Suprapubic skin (tissue), 4 donors: ENCODE measurements at regions not wholly inside any gene's neighbourhood (a gene's known extent, or its start where the extent isn't known, plus 50 kb on each side); places are given as distances from the start of the nearest gene placed in this dataset.

Source experiments
- DNase-seq, 2 donors: peaks; one replicate each; pipeline ENCODE4 v3.0.0-alpha.2; 2019; ENCODE audit warnings: low spot score in 2 of 2
- H3K27ac ChIP-seq: fragments of 200-600 bp; sonication (generic); one replicate; pipeline ENCODE4 v1.5.1; 2019
- H3K27me3 ChIP-seq: fragments of 200-600 bp; sonication (generic); one replicate; pipeline ENCODE4 v1.5.1; 2019
- H3K36me3 ChIP-seq: fragments of 200-600 bp; sonication (generic); one replicate; pipeline ENCODE4 v1.5.1; 2019
- H3K4me1 ChIP-seq: fragments of 200-600 bp; sonication (generic); one replicate; pipeline ENCODE4 v1.5.1; 2019
- H3K4me3 ChIP-seq: fragments of 200-600 bp; sonication (generic); one replicate; pipeline ENCODE4 v1.5.1; 2019; ENCODE audit warnings: mild to moderate bottlenecking
- H3K9me3 ChIP-seq: fragments of 200-600 bp; sonication (generic); one replicate; pipeline ENCODE4 v1.5.1; 2019
- EP300 ChIP-seq: sonication (generic); formaldehyde crosslinking; IDR thresholded peaks from one replicate; pipeline ENCODE4 v1.6.1; 2017; ENCODE audit warnings: antibody characterized with exemption
- POLR2A ChIP-seq, 2 donors: fragments of 450-650 bp; IDR thresholded peaks; one replicate each; pipeline ENCODE4 v1.6.1; 2017; ENCODE audit warnings: antibody characterized with exemption in 2 of 2, mild to moderate bottlenecking in 2 of 2, moderate library complexity in 2 of 2
- POLR2AphosphoS5 ChIP-seq, 3 donors: sonication (generic); formaldehyde crosslinking; IDR thresholded peaks; one replicate each; pipeline ENCODE4 v1.6.1; 2017; ENCODE audit warnings: antibody characterized with exemption in 3 of 3
- WGBS: methylation state at CpG from one replicate; pipeline ENCODE4 v1.1.5; 2018; 5-methylcytosine and 5-hydroxymethylcytosine counted together
- TF ChIP-seq, protein P1 (sequence below), 2 donors: fragments of 200-600 bp in 1 of 2; fragments of 450-650 bp in 1 of 2; sonication (generic) in 1 of 2; IDR thresholded peaks; one replicate each; pipeline ENCODE4 v1.5.1; 2016 to 2019; ENCODE audit warnings: antibody characterized with exemption in 2 of 2, mild to moderate bottlenecking in 1 of 2, moderate library complexity in 1 of 2

DNA sequence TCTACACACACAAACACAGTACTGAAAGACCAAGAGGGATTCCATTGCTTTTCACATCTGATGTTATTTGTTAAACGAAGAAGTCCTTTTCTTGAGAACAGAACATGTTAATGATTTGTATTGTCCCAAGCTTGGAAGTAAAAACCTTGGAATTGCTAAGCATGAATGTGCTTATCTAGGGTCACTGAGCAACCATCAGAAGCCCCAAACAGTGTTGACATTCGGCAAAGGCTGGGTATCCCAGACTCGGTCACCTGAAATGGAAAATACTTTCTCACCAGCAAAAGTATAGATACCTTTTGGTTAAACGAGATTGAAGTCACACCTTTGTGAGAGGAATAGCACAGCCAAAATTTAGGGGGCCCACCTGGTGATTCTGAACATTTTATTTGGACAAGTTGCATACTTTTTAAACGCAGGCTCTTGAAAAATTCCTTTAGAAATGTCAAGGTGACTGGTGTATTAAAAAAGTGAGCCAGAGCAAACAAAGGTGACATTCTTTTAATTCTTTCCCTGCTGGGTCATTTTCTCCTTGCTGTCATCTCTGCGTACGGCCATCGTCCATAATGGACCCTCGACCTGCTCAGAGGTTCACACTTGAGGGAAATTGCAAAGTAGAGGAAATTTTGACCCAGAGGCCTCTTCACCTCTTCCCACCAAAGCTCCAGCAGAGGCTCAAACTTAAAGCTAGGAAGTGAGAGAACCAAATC lies 95.8 kb upstream of the FOXA2 start:
- Histone ChIP-seq H3K27ac (no peak overlapping the region), H3K4me3 (no peak overlapping the region), H3K4me1 (no peaks in the 10 kb centered on the region), H3K9me3 (no peaks in the 10 kb centered on the region), H3K27me3 (peaks cover 22% of the 10 kb centered on the region), H3K36me3 (no peaks in the 10 kb centered on the region)
- TF ChIP-seq, protein P1, sequence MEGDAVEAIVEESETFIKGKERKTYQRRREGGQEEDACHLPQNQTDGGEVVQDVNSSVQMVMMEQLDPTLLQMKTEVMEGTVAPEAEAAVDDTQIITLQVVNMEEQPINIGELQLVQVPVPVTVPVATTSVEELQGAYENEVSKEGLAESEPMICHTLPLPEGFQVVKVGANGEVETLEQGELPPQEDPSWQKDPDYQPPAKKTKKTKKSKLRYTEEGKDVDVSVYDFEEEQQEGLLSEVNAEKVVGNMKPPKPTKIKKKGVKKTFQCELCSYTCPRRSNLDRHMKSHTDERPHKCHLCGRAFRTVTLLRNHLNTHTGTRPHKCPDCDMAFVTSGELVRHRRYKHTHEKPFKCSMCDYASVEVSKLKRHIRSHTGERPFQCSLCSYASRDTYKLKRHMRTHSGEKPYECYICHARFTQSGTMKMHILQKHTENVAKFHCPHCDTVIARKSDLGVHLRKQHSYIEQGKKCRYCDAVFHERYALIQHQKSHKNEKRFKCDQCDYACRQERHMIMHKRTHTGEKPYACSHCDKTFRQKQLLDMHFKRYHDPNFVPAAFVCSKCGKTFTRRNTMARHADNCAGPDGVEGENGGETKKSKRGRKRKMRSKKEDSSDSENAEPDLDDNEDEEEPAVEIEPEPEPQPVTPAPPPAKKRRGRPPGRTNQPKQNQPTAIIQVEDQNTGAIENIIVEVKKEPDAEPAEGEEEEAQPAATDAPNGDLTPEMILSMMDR (IDR thresholded peaks at IDR 0.05), result no peak
- TF ChIP-seq EP300 (no peak), POLR2A (IDR thresholded peaks at IDR 0.05) (no peak), POLR2AphosphoS5 (IDR thresholded peaks at IDR 0.05) (no peak)
- WGBS, result 69% methylated on average over 9 of the region's 9 CpGs
- no peak for DNase-seq

DNA sequence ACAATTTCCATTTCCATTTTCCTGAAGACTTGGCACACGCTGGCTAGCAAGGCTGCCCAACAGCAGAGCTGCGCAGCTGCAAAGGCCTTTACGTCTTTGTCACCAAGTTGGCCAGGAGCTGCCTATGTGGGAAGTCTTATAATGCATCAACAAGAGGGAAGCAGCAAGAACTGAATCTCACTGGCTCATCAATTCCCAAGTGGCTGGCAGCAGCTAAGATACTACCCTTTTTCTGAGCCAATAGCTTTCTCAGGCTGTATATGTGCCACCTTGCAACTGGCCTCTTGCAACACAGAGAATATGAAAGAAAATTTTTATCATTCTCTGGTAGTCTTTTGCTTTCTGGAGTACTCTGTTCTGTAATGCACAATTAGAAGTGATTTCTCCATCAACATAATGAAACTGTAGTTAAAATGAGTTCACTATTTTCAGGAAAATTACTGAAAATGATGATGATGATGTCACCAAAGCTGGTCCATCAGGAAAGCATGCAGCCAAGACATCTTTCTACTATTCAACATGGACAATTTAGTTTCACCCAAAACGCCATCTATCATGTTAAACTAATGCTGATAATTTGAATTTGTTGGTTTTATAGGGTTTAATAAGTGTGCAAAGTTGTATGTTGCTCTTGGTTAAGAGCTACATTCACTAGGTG lies 97.3 kb upstream of the FOXA2 start:
- no peak for DNase-seq
- no peak overlapping the region for H3K27ac ChIP-seq

DNA sequence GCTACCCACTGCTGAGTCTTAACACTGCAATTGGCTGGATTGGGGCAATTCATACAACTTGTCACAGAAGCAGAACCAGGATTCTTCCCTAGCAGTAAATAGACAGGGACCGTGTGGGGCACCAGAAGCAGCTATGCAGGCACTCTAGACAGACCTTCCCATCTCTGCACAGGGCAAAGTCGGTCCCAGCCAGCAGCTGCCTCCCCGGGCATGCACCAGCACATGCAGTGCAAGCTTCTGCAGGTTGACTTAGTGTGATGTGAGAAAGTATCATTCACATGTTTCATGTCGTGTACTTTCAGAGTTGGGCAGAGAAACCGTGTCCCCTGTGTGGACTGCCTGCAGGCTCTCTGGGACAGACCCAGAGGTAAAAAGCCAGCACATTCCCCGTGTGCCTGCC lies 98.0 kb upstream of the FOXA2 start:
- Histone ChIP-seq H3K9me3 (no peaks in the 10 kb centered on the region), H3K36me3 (no peaks in the 10 kb centered on the region), H3K27me3 (peaks cover 16% of the 10 kb centered on the region), H3K4me1 (no peaks in the 10 kb centered on the region), H3K27ac (no peak overlapping the region), H3K4me3 (no peak overlapping the region)
- TF ChIP-seq POLR2AphosphoS5 (IDR thresholded peaks at IDR 0.05), result no peak
- TF ChIP-seq POLR2A (IDR thresholded peaks at IDR 0.05), result no peak
- no peak for TF ChIP-seq EP300
- TF ChIP-seq, protein P1 (IDR thresholded peaks at IDR 0.05), result no peak
- WGBS, result 33% methylated on average over 3 of the region's 6 CpGs
- no peak for DNase-seq

More for the DNA sequence above, 97.3 kb upstream of the FOXA2 start:
- Histone ChIP-seq H3K27me3 (peaks cover 17% of the 10 kb centered on the region), H3K4me3 (no peak overlapping the region), H3K36me3 (no peaks in the 10 kb centered on the region), H3K4me1 (no peaks in the 10 kb centered on the region), H3K9me3 (no peaks in the 10 kb centered on the region)
- TF ChIP-seq POLR2AphosphoS5 (IDR thresholded peaks at IDR 0.05), result no peak
- TF ChIP-seq POLR2A (IDR thresholded peaks at IDR 0.05), result no peak
- TF ChIP-seq EP300, result no peak
- TF ChIP-seq, protein P1 (IDR thresholded peaks at IDR 0.05), result no peak
- WGBS, result 93% methylated on average over 4 of the region's 4 CpGs

DNA sequence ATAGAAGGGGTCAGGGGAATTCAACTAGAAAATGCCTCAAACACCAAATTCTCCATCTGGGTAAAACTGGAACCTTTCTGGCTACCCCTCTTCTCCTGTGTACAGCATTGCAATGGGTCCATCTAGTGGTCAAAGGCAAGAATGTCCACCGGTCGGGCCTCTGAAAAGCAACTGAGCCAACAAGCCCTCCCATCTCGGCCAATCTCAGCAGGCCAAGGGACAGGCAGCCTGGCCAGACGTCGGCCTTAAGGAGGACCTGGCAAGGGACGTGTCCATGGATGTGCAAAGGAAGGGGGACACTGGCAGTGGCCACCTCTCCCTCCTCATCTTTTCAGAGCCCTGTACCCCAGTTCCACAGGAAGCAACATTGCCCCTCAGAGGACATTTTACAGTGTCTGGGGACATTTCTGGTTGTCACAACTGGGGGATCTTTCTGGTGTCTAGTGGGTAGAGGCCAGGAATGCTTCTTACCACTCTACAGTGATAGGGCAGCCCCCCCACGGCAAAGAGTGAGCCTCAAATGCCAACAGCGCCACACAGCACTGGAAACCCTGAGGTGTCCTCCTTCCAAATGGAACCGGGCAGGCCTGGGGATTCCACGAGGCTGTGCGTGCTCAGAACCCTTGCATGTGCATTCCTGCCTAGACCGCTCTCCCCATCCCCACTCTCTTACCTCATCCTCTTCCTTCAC lies 99.8 kb upstream of the FOXA2 start:
- H3K4me1 ChIP-seq, result peaks cover 5% of the 10 kb centered on the region
- no peak overlapping the region for H3K4me3 ChIP-seq
- TF ChIP-seq POLR2A (IDR thresholded peaks at IDR 0.05), result no peak
- TF ChIP-seq, protein P1 (IDR thresholded peaks at IDR 0.05), result peak; percentile 61 to 71
- 61% methylated on average over 7 of the region's 12 CpGs for WGBS
- H3K27ac ChIP-seq, result no peak overlapping the region
- DNase-seq, result peak in 1 of 2 donors; percentile 79
- H3K27me3 ChIP-seq, result peaks cover 3% of the 10 kb centered on the region
- no peaks in the 10 kb centered on the region for H3K9me3 ChIP-seq
- H3K36me3 ChIP-seq, result no peaks in the 10 kb centered on the region
